H9 (cell line): ENCODE measurements at regions not wholly inside any gene's neighbourhood (a gene's known extent, or its start where the extent isn't known, plus 50 kb on each side); places are given as distances from the start of the nearest gene placed in this dataset.

ENCODE experiments used
- DNase-seq: peaks from one replicate; pipeline ENCODE4 v3.0.0-alpha.2; 2017
- H2AFZ ChIP-seq: one replicate; pipeline ENCODE4 v1.6.1; 2013; ENCODE audit warnings: mild to moderate bottlenecking, low read length, control low read depth, moderate library complexity
- H2AK5ac ChIP-seq: 2 replicates; pipeline ENCODE4 v1.6.1; 2013; ENCODE audit warnings: low read length, control low read depth, mixed read lengths; ENCODE audit not compliant: insufficient read length
- H2BK120ac ChIP-seq: one replicate; pipeline ENCODE4 v1.6.1; 2013; ENCODE audit warnings: low read depth, mild to moderate bottlenecking, low read length, control low read depth, inconsistent platforms; ENCODE audit not compliant: poor library complexity, severe bottlenecking
- H2BK12ac ChIP-seq: 2 replicates; pipeline ENCODE4 v1.6.1; 2013; ENCODE audit warnings: low read length, control low read depth, mixed read lengths, low read depth; ENCODE audit not compliant: insufficient read length
- H2BK15ac ChIP-seq: 2 replicates; pipeline ENCODE4 v1.6.1; 2013; ENCODE audit warnings: low read depth, low read length, control low read depth
- H2BK20ac ChIP-seq: one replicate; pipeline ENCODE4 v1.6.1; 2013; ENCODE audit warnings: low read depth, mild to moderate bottlenecking, low read length, control low read depth, inconsistent platforms; ENCODE audit not compliant: poor library complexity, severe bottlenecking
- H2BK5ac ChIP-seq: 2 replicates; pipeline ENCODE4 v1.6.1; 2013; ENCODE audit warnings: low read length, control low read depth, mixed read lengths; ENCODE audit not compliant: insufficient read length
- H3K14ac ChIP-seq: 2 replicates; pipeline ENCODE4 v1.6.1; 2013; ENCODE audit warnings: low read length, control low read depth; ENCODE audit not compliant: insufficient read depth
- H3K18ac ChIP-seq: 2 replicates; pipeline ENCODE4 v1.6.1; 2013; ENCODE audit warnings: low read depth, mild to moderate bottlenecking, mixed read lengths, low read length, control low read depth; ENCODE audit not compliant: insufficient read length
- H3K23ac ChIP-seq: 2 replicates; pipeline ENCODE4 v1.6.1; 2013; ENCODE audit warnings: low read length, control low read depth, mixed read lengths, low read depth; ENCODE audit not compliant: insufficient read length
- H3K23me2 ChIP-seq: 2 replicates; pipeline ENCODE4 v1.6.1; 2013; ENCODE audit warnings: low read depth, mild to moderate bottlenecking, mixed read lengths, low read length, control low read depth; ENCODE audit not compliant: insufficient read length, poor library complexity, severe bottlenecking
- H3K27ac ChIP-seq: 2 replicates; pipeline ENCODE4 v1.5.1; 2013; ENCODE audit warnings: low read length, control low read depth, mixed read lengths, low read depth; ENCODE audit not compliant: insufficient read length
- H3K27me3 ChIP-seq: 2 replicates; pipeline ENCODE4 v1.6.1; 2013; ENCODE audit warnings: low read length, control low read depth, inconsistent platforms; ENCODE audit not compliant: insufficient read depth
- H3K4ac ChIP-seq: 2 replicates; pipeline ENCODE4 v1.6.1; 2013; ENCODE audit warnings: low read depth, mild to moderate bottlenecking, control low read depth, inconsistent platforms, low read length, moderate library complexity
- H3K4me1 ChIP-seq: 2 replicates; pipeline ENCODE4 v1.6.1; 2013; ENCODE audit warnings: low read length, control low read depth, inconsistent platforms; ENCODE audit not compliant: insufficient read depth
- H3K4me2 ChIP-seq: 2 replicates; pipeline ENCODE4 v1.6.1; 2013; ENCODE audit warnings: low read length, control low read depth, mixed read lengths; ENCODE audit not compliant: insufficient read length, insufficient read depth
- H3K56ac ChIP-seq: 2 replicates; pipeline ENCODE4 v1.6.1; 2013; ENCODE audit warnings: low read depth, mild to moderate bottlenecking, mixed read lengths, low read length, control low read depth; ENCODE audit not compliant: insufficient read length
- H3K79me1 ChIP-seq: 2 replicates; pipeline ENCODE4 v1.6.1; 2013; ENCODE audit warnings: low read depth, mild to moderate bottlenecking, moderate library complexity, low read length, control low read depth, inconsistent platforms; ENCODE audit not compliant: insufficient read depth, poor library complexity, severe bottlenecking
- H3K79me2 ChIP-seq: 2 replicates; pipeline ENCODE4 v1.6.1; 2013; ENCODE audit warnings: low read length, control low read depth, inconsistent platforms; ENCODE audit not compliant: insufficient read depth
- H3K9ac ChIP-seq: 2 replicates; pipeline ENCODE4 v1.6.1; 2013; ENCODE audit warnings: low read length, control low read depth, mixed read lengths; ENCODE audit not compliant: insufficient read length; ENCODE audit errors: extremely low read depth
- H3K9me3 ChIP-seq: one replicate; pipeline ENCODE4 v1.6.1; 2013; ENCODE audit warnings: low read depth, low read length, inconsistent platforms; ENCODE audit not compliant: control insufficient read depth
- H3T11ph ChIP-seq: one replicate; pipeline ENCODE4 v1.6.1; 2013; ENCODE audit warnings: mild to moderate bottlenecking, low read length, control low read depth, inconsistent platforms
- H4K20me1 ChIP-seq: one replicate; pipeline ENCODE4 v1.6.1; 2013; ENCODE audit not compliant: control insufficient read depth, insufficient read length, insufficient read depth
- H4K5ac ChIP-seq: 2 replicates; pipeline ENCODE4 v1.6.1; 2013; ENCODE audit warnings: low read depth, mild to moderate bottlenecking, mixed read lengths, low read length, control low read depth; ENCODE audit not compliant: insufficient read length
- H4K8ac ChIP-seq: replicated peaks from 2 replicates; pipeline ENCODE4 v1.6.1; 2013; ENCODE audit warnings: low read length, control low read depth, mixed read lengths, low read depth; ENCODE audit not compliant: insufficient read length
- H4K91ac ChIP-seq: 2 replicates; pipeline ENCODE4 v1.6.1; 2013; ENCODE audit warnings: low read depth, mild to moderate bottlenecking, moderate library complexity, mixed read lengths, low read length, control low read depth; ENCODE audit not compliant: insufficient read length
- H3K27ac Mint-ChIP-seq, 3 experiments: 2 replicates in 2 of 3; 3 replicates in 1 of 3; pipeline ENCODE4 v1.8.0; 2020 to 2021; ENCODE audit warnings: mixed read lengths in 3 of 3, mild to moderate bottlenecking in 1 of 3, moderate library complexity in 1 of 3
- H3K27me3 Mint-ChIP-seq: 2 replicates; pipeline ENCODE4 v1.8.0; 2021; ENCODE audit warnings: low read depth, mild to moderate bottlenecking, moderate library complexity, mixed read lengths
- H3K36me3 Mint-ChIP-seq, 3 experiments: 2 replicates in 2 of 3; 3 replicates in 1 of 3; pipeline ENCODE4 v1.8.0; 2020 to 2021; ENCODE audit warnings: low read depth in 3 of 3, mixed read lengths in 3 of 3; ENCODE audit not compliant: insufficient read depth in 1 of 3
- H3K4me1 Mint-ChIP-seq, 2 experiments: 2 replicates each; pipeline ENCODE4 v1.8.0; 2020; ENCODE audit warnings: mixed read lengths in 2 of 2
- H3K4me3 Mint-ChIP-seq, 2 experiments: 2 replicates in 1 of 2; 3 replicates in 1 of 2; pipeline ENCODE4 v1.8.0; 2020 to 2021; ENCODE audit warnings: mild to moderate bottlenecking in 2 of 2, mixed read lengths in 2 of 2, moderate library complexity in 1 of 2
- H3K9me3 Mint-ChIP-seq, 2 experiments: 2 replicates in 1 of 2; 3 replicates in 1 of 2; pipeline ENCODE4 v1.8.0; 2020; ENCODE audit warnings: mild to moderate bottlenecking in 2 of 2, mixed read lengths in 2 of 2, moderate library complexity in 1 of 2
- WGBS: extraction: QIAGEN DNeasy Blood & Tissue Kit; methylation state at CpG from one replicate; pipeline ENCODE4 v1.1.7; 2013; ENCODE audit warnings: missing lambda C conversion rate, low lambda C conversion rate, mixed read lengths; ENCODE audit not compliant: insufficient read length; ENCODE audit errors: extremely low coverage; 5-methylcytosine and 5-hydroxymethylcytosine counted together
- TF ChIP-seq, protein P1 (sequence below): fragments of 200-600 bp; sonication (generic); conservative IDR thresholded peaks from 3 replicates; pipeline ENCODE4 v1.8.0; 2021; ENCODE audit warnings: antibody characterized with exemption, mild to moderate bottlenecking

DNA sequence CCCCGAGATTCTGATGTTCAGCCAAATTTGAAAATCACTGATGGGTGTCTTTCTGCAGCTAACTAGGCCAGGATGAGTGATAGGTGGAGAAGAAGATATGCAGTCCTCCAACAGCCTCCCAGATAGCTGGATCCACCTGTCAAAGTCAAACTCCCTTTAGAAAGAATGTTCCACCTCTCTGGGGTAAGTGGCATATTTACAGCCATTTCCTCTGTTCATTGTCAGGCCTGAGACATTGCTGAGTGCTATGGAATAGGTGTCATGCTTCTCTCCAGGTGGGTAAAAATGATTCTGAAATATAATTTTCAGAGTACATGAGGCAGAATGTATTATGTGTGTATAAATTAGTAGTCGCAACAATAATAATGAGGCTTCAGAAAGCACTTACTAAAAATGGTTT lies 316.8 kb downstream of the TTLL7 start:
- no peak overlapping the region for H2BK12ac ChIP-seq
- H4K91ac ChIP-seq = no peak overlapping the region
- H4K20me1 ChIP-seq = no peaks in the 10 kb centered on the region
- WGBS = no CpG with 5 or more reads among the region's 2 CpGs
- no peak overlapping the region for H3K4me2 ChIP-seq
- DNase-seq = no peak
- Mint-ChIP-seq H3K27ac (no peak overlapping the region), H3K4me1 (no peaks in the 10 kb centered on the region), H3K36me3 (peaks cover 0 to 1% (median 0%) of the 10 kb centered on the region in 3 experiments; a peak in 1 of 7 replicates), H3K27me3 (no peaks in the 10 kb centered on the region; the same call in 1 of the 2 replicates), H3K4me3 (no peak overlapping the region), H3K9me3 (peaks cover 0 to 2% of the 10 kb centered on the region in 2 experiments; a peak in 1 of 5 replicates)
- no peaks in the 10 kb centered on the region for H3K4me1 ChIP-seq
- H3K9me3 ChIP-seq = no peaks in the 10 kb centered on the region
- H3K23me2 ChIP-seq = no peaks in the 10 kb centered on the region
- TF ChIP-seq, protein P1, sequence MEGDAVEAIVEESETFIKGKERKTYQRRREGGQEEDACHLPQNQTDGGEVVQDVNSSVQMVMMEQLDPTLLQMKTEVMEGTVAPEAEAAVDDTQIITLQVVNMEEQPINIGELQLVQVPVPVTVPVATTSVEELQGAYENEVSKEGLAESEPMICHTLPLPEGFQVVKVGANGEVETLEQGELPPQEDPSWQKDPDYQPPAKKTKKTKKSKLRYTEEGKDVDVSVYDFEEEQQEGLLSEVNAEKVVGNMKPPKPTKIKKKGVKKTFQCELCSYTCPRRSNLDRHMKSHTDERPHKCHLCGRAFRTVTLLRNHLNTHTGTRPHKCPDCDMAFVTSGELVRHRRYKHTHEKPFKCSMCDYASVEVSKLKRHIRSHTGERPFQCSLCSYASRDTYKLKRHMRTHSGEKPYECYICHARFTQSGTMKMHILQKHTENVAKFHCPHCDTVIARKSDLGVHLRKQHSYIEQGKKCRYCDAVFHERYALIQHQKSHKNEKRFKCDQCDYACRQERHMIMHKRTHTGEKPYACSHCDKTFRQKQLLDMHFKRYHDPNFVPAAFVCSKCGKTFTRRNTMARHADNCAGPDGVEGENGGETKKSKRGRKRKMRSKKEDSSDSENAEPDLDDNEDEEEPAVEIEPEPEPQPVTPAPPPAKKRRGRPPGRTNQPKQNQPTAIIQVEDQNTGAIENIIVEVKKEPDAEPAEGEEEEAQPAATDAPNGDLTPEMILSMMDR = no peak
- no peaks in the 10 kb centered on the region for H3K27me3 ChIP-seq
- H2BK5ac ChIP-seq = no peak overlapping the region
- H3T11ph ChIP-seq = no peak overlapping the region
- no peak overlapping the region for H2AFZ ChIP-seq
- H2BK120ac ChIP-seq = no peak overlapping the region
- H3K9ac ChIP-seq = no peak overlapping the region
- no peak overlapping the region for H3K14ac ChIP-seq
- no peak overlapping the region for H4K5ac ChIP-seq
- H2BK15ac ChIP-seq = no peak overlapping the region
- H3K23ac ChIP-seq = no peak overlapping the region
- H3K4ac ChIP-seq = no peak overlapping the region
- H4K8ac ChIP-seq = no peak overlapping the region
- H2BK20ac ChIP-seq = no peak overlapping the region
- H3K18ac ChIP-seq = no peak overlapping the region
- H3K79me2 ChIP-seq = no peaks in the 10 kb centered on the region
- no peak overlapping the region for H3K27ac ChIP-seq
- H3K56ac ChIP-seq = no peak overlapping the region
- no peaks in the 10 kb centered on the region for H3K79me1 ChIP-seq
- H2AK5ac ChIP-seq = no peak overlapping the region
